CD4-positive, CD25-positive, alpha-beta regulatory T cell (primary cell): ENCODE measurements at regions not wholly inside any gene's neighbourhood (a gene's known extent, or its start where the extent isn't known, plus 50 kb on each side); places are given as distances from the start of the nearest gene placed in this dataset.

Experiments used
- ATAC-seq, 2 donors: fragments of 150-1000 bp; cut with Tn5 transposase; one replicate each; pipeline ENCODE4 v1.10.0; 2021; ENCODE audit warnings: low read depth in 2 of 2, moderate number of reproducible peaks in 2 of 2, moderate library complexity in 1 of 2
- DNase-seq, 3 donors: peaks; one replicate each; pipeline versions ENCODE4 v3.0.0 to v3.0.0-alpha.2; 2012 to 2022; ENCODE audit warnings: mixed read lengths in 1 of 3
- H3K27ac ChIP-seq: one replicate; pipeline ENCODE4 v1.7.0; 2013; ENCODE audit warnings: mild to moderate bottlenecking, low read length; ENCODE audit not compliant: insufficient read depth, poor library complexity, severe bottlenecking
- H3K27me3 ChIP-seq: one replicate; pipeline ENCODE4 v1.7.0; 2013; ENCODE audit warnings: low read length; ENCODE audit not compliant: control insufficient read depth, insufficient read depth
- H3K36me3 ChIP-seq: one replicate; pipeline ENCODE4 v1.7.0; 2013; ENCODE audit warnings: mild to moderate bottlenecking, low read length, moderate library complexity; ENCODE audit not compliant: control insufficient read depth, insufficient read depth
- H3K4me1 ChIP-seq: 2 replicates; pipeline ENCODE4 v1.7.0; 2013; ENCODE audit warnings: mild to moderate bottlenecking, low read length; ENCODE audit not compliant: insufficient read depth, control insufficient read depth, poor library complexity, severe bottlenecking
- H3K4me3 ChIP-seq: one replicate; pipeline ENCODE4 v1.7.0; 2013; ENCODE audit warnings: low read depth, mild to moderate bottlenecking, low read length, moderate library complexity
- H3K9me3 ChIP-seq, 2 experiments: 1 replicate in 1 of 2; 2 replicates in 1 of 2; pipeline ENCODE4 v1.7.0; 2013; ENCODE audit warnings: low read length in 2 of 2, mild to moderate bottlenecking in 1 of 2, moderate library complexity in 1 of 2; ENCODE audit not compliant: control insufficient read depth in 2 of 2
- H3K27ac Mint-ChIP-seq, 3 donors: one replicate each; pipeline ENCODE4 v1.8.0; 2020 to 2022; ENCODE audit warnings: mild to moderate bottlenecking in 3 of 3, mixed read lengths in 3 of 3, moderate library complexity in 2 of 3
- H3K27me3 Mint-ChIP-seq: one replicate; pipeline ENCODE4 v1.8.0; 2022; ENCODE audit warnings: mild to moderate bottlenecking, mixed read lengths
- H3K36me3 Mint-ChIP-seq: one replicate; pipeline ENCODE4 v1.8.0; 2020; ENCODE audit warnings: mixed read lengths
- H3K4me1 Mint-ChIP-seq, 4 donors: one replicate each; pipeline ENCODE4 v1.8.0; 2020 to 2022; ENCODE audit warnings: mixed read lengths in 4 of 4, mild to moderate bottlenecking in 1 of 4
- H3K4me3 Mint-ChIP-seq, 4 donors: one replicate each; pipeline ENCODE4 v1.8.0; 2020 to 2022; ENCODE audit warnings: mild to moderate bottlenecking in 4 of 4, mixed read lengths in 4 of 4, moderate library complexity in 3 of 4
- H3K9me3 Mint-ChIP-seq, 7 donors: one replicate each; pipeline ENCODE4 v1.8.0; 2020 to 2022; ENCODE audit warnings: mixed read lengths in 7 of 7, mild to moderate bottlenecking in 3 of 7, moderate library complexity in 2 of 7

GRCh38 chr1:213858581-213858980, 129.2 kb upstream of the PROX1 start:
- no peak overlapping the region for H3K4me3 ChIP-seq
- H3K27me3 ChIP-seq: no peaks in the 10 kb centered on the region
- Mint-ChIP-seq H3K9me3 (peaks cover 0 to 4% (median 0%) of the 10 kb centered on the region in 7 donors), H3K27ac (no peak overlapping the region), H3K4me3 (no peak overlapping the region), H3K36me3 (no peaks in the 10 kb centered on the region), H3K27me3 (no peaks in the 10 kb centered on the region), H3K4me1 (peaks cover 0 to 3% (median 0%) of the 10 kb centered on the region in 4 donors)
- H3K9me3 ChIP-seq: no peaks in the 10 kb centered on the region
- no peak overlapping the region for H3K27ac ChIP-seq
- H3K4me1 ChIP-seq: no peaks in the 10 kb centered on the region
- ATAC-seq (no peak), DNase-seq (no peak)
- H3K36me3 ChIP-seq: no peaks in the 10 kb centered on the region

DNA sequence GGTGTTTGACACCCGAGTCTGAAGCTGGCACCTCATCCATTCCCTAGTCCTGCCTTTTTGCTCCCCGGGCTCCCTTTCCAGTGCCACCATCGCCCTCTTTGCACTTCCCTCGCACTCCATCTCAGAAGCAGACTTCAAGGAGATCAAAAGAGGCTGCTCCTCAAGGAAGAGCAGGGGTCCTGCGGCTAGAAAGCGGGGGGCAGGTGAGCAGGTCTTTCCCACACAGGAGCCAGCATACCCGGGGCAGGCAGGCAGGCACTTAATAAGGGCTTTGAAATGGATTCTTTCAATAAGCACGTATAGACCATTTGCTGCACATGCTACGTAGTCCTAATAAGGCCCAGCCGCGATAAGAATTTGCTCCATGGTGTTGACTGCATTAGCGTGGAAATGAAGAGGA, 125.9 kb upstream of the PROX1 start:
- peaks cover 0 to 8% (median 0%) of the 10 kb centered on the region in 7 donors for H3K9me3 Mint-ChIP-seq
- H3K4me3 ChIP-seq: no peak overlapping the region
- no peaks in the 10 kb centered on the region for H3K4me1 Mint-ChIP-seq
- ATAC-seq (no peak), DNase-seq (no peak)
- no peaks in the 10 kb centered on the region for H3K36me3 Mint-ChIP-seq
- no peaks in the 10 kb centered on the region for H3K27me3 Mint-ChIP-seq
- no peaks in the 10 kb centered on the region for H3K27me3 ChIP-seq
- H3K27ac ChIP-seq: no peak overlapping the region
- no peaks in the 10 kb centered on the region for H3K9me3 ChIP-seq
- no peaks in the 10 kb centered on the region for H3K36me3 ChIP-seq
- no peaks in the 10 kb centered on the region for H3K4me1 ChIP-seq
- H3K4me3 Mint-ChIP-seq: no peak overlapping the region
- H3K27ac Mint-ChIP-seq: no peak overlapping the region

DNA sequence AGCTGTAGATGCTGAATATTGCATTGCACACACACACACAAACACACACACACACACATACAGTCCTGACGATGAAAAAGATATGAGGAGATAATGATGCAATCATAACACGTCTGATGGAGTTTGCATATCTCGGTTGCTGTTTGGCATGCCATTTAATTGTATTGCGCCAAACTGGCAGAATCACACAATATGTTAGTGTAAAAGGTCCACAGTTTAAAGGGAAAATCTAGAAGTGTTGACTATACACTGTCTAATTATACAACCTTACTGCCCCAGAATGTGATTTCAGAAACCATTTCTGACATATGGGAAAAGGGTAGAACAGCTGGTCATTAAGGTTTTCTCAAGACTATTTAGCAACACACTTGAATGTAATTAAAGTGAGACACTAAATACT, 123.7 kb upstream of the PROX1 start:
- Histone ChIP-seq H3K4me3 (no peak overlapping the region), H3K36me3 (no peaks in the 10 kb centered on the region), H3K4me1 (no peaks in the 10 kb centered on the region), H3K27me3 (no peaks in the 10 kb centered on the region), H3K27ac (no peak overlapping the region), H3K9me3 (no peaks in the 10 kb centered on the region)
- no peak overlapping the region for H3K4me3 Mint-ChIP-seq
- peaks cover 0 to 3% (median 3%) of the 10 kb centered on the region in 7 donors for H3K9me3 Mint-ChIP-seq
- no peak for DNase-seq
- no peaks in the 10 kb centered on the region for H3K36me3 Mint-ChIP-seq
- no peak overlapping the region for H3K27ac Mint-ChIP-seq
- no peaks in the 10 kb centered on the region for H3K27me3 Mint-ChIP-seq
- H3K4me1 Mint-ChIP-seq: no peaks in the 10 kb centered on the region
- no peak for ATAC-seq

- no peaks in the 10 kb centered on the region for H3K9me3 ChIP-seq
- H3K36me3 ChIP-seq: no peaks in the 10 kb centered on the region
- no peak for ATAC-seq
- no peaks in the 10 kb centered on the region for H3K27me3 ChIP-seq
- no peak overlapping the region for H3K27ac ChIP-seq
- H3K36me3 Mint-ChIP-seq: no peaks in the 10 kb centered on the region
- no peak overlapping the region for H3K4me3 ChIP-seq
- no peaks in the 10 kb centered on the region for H3K4me1 ChIP-seq
- H3K27me3 Mint-ChIP-seq: peaks cover 4% of the 10 kb centered on the region
- peaks cover 0 to 3% (median 2%) of the 10 kb centered on the region in 7 donors for H3K9me3 Mint-ChIP-seq
- H3K27ac Mint-ChIP-seq: no peak overlapping the region
- no peaks in the 10 kb centered on the region for H3K4me1 Mint-ChIP-seq
- no peak for DNase-seq
- H3K4me3 Mint-ChIP-seq: no peak overlapping the region
Measured at GRCh38 chr1:213868482-213868881, 119.3 kb upstream of the PROX1 start.

- no peaks in the 10 kb centered on the region for H3K36me3 Mint-ChIP-seq
- H3K9me3 Mint-ChIP-seq: peaks cover 0 to 3% (median 0%) of the 10 kb centered on the region in 7 donors
- peaks cover 4% of the 10 kb centered on the region for H3K27me3 Mint-ChIP-seq
- no peaks in the 10 kb centered on the region for H3K4me1 ChIP-seq
- H3K27me3 ChIP-seq: no peaks in the 10 kb centered on the region
- DNase-seq: no peak
- H3K9me3 ChIP-seq: no peaks in the 10 kb centered on the region
- no peak overlapping the region for H3K27ac Mint-ChIP-seq
- H3K27ac ChIP-seq: no peak overlapping the region
- no peaks in the 10 kb centered on the region for H3K36me3 ChIP-seq
- no peak for ATAC-seq
- no peak overlapping the region for H3K4me3 ChIP-seq
- no peak overlapping the region for H3K4me3 Mint-ChIP-seq
- no peaks in the 10 kb centered on the region for H3K4me1 Mint-ChIP-seq
Measured at GRCh38 chr1:213871179-213871578, 116.6 kb upstream of the PROX1 start.

DNA sequence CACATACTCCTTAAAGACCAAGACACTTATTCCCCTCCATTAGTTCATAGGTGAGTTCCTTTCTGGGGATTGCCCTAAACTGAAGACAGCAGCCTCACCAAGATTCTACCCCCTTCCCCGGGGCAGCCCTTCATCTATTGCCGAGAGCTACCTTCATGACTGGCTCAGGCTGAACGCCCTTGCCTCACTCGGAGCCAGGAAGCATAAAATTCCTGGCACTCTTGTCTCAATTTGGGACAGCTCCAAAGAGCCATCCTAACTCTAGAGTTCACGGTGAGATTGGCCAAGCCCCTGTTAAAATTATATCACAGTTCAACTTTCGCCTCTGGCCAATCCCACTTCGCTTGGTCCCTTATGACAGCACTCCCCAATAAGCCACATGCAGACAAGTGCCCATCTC, 113.0 kb upstream of the PROX1 start:
- Mint-ChIP-seq H3K27me3 (no peaks in the 10 kb centered on the region), H3K9me3 (peaks cover 0 to 3% (median 0%) of the 10 kb centered on the region in 7 donors), H3K36me3 (no peaks in the 10 kb centered on the region), H3K4me3 (no peak overlapping the region), H3K4me1 (no peaks in the 10 kb centered on the region), H3K27ac (no peak overlapping the region)
- no peak overlapping the region for H3K4me3 ChIP-seq
- no peak overlapping the region for H3K27ac ChIP-seq
- H3K36me3 ChIP-seq: no peaks in the 10 kb centered on the region
- no peaks in the 10 kb centered on the region for H3K9me3 ChIP-seq
- no peaks in the 10 kb centered on the region for H3K27me3 ChIP-seq
- DNase-seq (no peak), ATAC-seq (no peak)
- H3K4me1 ChIP-seq: no peaks in the 10 kb centered on the region

GRCh38 chr1:213876531-213876930, 111.2 kb upstream of the PROX1 start:
- Histone ChIP-seq H3K27ac (no peak overlapping the region), H3K36me3 (no peaks in the 10 kb centered on the region), H3K4me3 (no peak overlapping the region), H3K4me1 (no peaks in the 10 kb centered on the region), H3K9me3 (no peaks in the 10 kb centered on the region), H3K27me3 (no peaks in the 10 kb centered on the region)
- no peak for DNase-seq
- Mint-ChIP-seq H3K4me1 (no peaks in the 10 kb centered on the region), H3K36me3 (no peaks in the 10 kb centered on the region), H3K27me3 (no peaks in the 10 kb centered on the region), H3K27ac (no peak overlapping the region), H3K9me3 (peaks cover 0 to 3% (median 0%) of the 10 kb centered on the region in 7 donors), H3K4me3 (no peak overlapping the region)
- ATAC-seq: no peak

- no peak overlapping the region for H3K27ac Mint-ChIP-seq
- no peaks in the 10 kb centered on the region for H3K4me1 ChIP-seq
- H3K27ac ChIP-seq: no peak overlapping the region
- H3K9me3 Mint-ChIP-seq: peaks cover 0 to 3% (median 0%) of the 10 kb centered on the region in 7 donors
- no peaks in the 10 kb centered on the region for H3K36me3 ChIP-seq
- no peaks in the 10 kb centered on the region for H3K36me3 Mint-ChIP-seq
- DNase-seq (no peak), ATAC-seq (no peak)
- H3K27me3 Mint-ChIP-seq: no peaks in the 10 kb centered on the region
- H3K4me1 Mint-ChIP-seq: no peaks in the 10 kb centered on the region
- H3K4me3 Mint-ChIP-seq: no peak overlapping the region
- no peak overlapping the region for H3K4me3 ChIP-seq
- peaks cover 1% of the 10 kb centered on the region for H3K27me3 ChIP-seq
- H3K9me3 ChIP-seq: no peaks in the 10 kb centered on the region
Measured at GRCh38 chr1:213883618-213884017, 104.2 kb upstream of the PROX1 start.
